GM19468 (cell line): ENCODE measurements at regions not wholly inside any gene's neighbourhood (a gene's known extent, or its start where the extent isn't known, plus 50 kb on each side); places are given as distances from the start of the nearest gene placed in this dataset.
"Not testable (repeated sequence)": the region's sequence is repeated elsewhere in the genome, so short reads cannot be mapped to it uniquely, and the experiment has no call there.

Experiments
- ATAC-seq: cut with Tn5 transposase; IDR thresholded peaks from one replicate; pipeline ENCODE4 v1.9.1; 2021; ENCODE audit warnings: mild to moderate bottlenecking, moderate library complexity, moderate number of reproducible peaks; ENCODE audit not compliant: unreplicated experiment; ENCODE audit errors: extremely low read depth

- no peak for ATAC-seq
Measured at GRCh38 chr4:100042711-100043110, 92.6 kb upstream of the H2AZ1 start.

DNA sequence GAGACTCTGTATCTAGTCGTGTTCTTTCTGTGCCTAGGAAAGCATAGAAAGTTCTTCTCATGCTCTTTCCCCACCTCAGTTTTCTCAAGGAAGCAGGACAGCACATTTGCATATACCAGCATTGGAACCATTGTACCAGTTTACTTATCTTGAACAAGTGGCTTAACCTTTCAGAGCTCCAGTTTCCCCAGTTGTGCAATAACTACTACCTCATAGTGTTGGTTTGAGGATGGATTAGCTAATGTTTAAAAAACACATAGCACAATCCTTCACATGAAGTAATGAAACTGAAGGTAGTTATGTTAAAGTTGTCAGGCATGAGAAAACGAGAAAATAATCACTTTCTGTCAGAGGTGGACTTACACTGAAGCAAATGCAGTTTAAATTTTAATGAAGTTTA lies 92.2 kb upstream of the H2AZ1 start:
- no peak for ATAC-seq

DNA sequence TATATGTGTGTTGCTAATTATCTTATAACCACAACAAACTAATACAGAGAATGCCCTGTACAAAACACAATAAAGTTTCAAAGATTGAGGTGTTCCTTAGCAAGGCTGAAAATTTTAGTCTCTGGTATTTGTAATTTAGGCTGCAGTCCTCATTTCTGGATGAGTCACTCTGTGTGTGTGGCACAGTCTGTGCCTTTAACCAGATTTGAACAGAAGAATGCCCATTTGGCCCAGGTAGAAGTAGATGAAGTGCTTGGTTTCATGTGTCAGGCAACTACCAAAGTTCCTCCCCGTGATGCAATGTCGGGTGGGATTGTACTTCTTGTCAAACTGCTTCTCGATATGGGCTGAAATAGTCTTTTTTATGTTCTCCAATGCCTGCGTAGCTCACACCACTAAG lies 91.6 kb upstream of the H2AZ1 start:
- ATAC-seq: no peak

DNA sequence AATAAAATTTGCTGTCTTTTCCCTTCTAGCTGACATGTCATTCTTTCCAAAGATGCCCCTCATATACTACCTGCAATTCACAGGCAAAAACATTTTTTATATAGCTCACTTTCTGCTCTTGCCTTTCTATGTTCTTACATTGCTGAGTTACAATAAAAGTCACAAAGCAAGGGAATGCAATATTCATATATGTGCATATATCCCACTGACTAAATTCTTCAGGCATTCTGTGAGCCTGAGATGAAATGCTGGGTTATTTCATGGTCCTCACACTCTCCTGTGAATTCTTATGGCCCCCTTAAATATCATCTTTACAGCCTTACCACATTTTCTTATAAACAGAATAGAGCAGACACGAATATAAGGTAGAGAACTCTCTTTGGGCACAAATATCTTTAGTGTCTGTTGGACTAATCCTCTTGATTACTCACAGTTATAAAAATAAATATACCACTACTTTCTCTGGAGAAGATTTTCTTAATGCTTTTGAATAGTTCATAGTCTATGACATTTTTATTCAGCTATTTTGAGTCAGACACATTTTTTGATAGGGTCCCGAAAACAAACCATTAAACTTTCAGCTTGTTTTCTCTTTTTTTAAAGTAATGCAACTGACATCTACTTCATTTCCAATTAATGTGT lies 84.1 kb upstream of the H2AZ1 start:
- ATAC-seq: no peak

DNA sequence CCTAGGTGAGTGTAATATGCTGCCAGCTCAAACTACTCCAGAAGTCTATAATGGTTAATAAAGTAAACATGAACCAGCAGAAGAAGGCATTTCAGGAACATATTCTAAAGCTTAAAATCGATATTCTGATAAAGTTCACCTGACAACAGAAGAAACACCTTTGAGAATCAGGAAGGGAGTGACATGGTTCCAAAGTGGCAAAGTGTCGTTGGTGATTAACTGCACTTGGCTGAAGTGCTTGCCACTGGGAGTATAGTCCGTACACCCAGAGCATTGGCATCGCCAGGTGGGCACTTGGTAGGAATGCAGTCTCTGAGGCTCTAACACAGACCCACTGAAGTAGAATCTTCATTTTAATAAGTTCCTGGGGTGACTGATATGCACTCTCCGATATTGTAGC lies 76.0 kb upstream of the H2AZ1 start:
- ATAC-seq: no peak

- no peak for ATAC-seq
Measured at GRCh38 chr4:100023800-100024199, 73.7 kb upstream of the H2AZ1 start.

- ATAC-seq: no peak
Measured at GRCh38 chr4:100022792-100023222, 72.7 kb upstream of the H2AZ1 start.

DNA sequence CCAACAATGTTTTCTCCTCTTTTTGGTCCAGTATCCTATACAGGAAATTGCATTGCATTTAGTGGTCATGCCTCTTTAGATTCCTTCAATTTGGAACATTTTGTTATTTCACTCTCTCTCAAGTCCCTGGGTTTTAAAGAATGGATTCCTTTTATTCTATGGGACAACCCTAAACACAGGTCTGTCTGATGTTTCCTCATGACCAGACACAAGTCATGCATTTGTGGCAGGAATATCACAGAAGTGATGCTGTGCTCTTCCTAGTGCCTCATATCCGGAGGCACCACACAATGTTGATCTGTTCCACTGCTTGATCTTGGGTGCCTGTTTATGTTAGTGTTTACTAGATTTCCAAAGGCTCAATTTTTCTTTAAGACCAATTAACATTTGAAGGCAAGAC lies 69.7 kb upstream of the H2AZ1 start:
- no peak for ATAC-seq

DNA sequence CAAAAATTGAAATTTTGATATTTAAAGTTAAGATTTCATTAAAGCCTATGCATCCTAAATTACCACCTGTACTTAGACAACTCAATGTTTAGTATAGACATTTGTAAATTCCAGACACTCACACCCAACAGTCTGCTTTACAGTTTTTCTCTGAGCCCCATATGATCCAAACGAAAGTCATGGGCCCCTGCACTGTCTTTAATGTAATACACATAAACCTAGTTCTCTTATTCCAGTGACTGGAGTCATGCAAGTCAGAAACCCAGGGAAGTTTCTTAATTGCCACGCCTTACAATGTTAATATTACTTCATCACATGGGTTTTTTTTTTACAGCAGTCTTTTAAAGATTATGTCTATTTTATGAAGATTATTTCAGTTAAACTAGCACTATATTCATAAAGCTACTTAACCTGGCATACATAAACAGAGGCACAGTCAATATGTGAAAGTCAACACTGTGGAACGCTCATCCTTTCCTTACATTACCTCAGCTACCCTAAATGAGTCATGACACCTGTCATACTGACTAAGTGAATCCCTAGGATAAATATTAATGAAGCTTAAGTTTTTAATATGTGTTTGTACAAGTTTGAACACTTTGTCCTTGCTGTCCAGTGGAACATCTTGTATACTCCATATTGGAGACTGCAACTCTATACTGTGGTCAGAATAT lies 67.7 kb upstream of the H2AZ1 start:
- ATAC-seq: no peak

- ATAC-seq: no peak
Measured at GRCh38 chr4:100016191-100016590, 66.1 kb upstream of the H2AZ1 start.

DNA sequence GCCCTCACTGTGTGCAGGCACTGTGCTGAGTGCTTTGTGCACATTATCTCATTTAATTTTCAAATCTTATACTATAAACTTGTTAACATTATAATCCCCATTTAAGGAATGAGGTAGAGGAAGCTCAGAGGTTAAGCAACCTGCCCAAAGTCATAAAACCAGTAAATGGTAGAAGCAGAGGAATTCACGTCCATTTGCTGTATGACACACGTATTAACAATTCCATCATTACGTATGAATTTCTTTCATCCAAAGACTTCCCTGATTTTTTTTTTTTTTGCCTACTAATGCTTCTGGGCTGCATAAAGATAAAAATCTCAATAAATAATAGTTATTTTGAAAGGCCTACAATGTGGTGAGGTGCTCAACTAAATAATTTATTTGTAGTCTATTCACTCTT lies 64.5 kb upstream of the H2AZ1 start:
- no peak for ATAC-seq

GRCh38 chr4:100009490-100009889 lies 59.4 kb upstream of the H2AZ1 start:
- no peak for ATAC-seq

DNA sequence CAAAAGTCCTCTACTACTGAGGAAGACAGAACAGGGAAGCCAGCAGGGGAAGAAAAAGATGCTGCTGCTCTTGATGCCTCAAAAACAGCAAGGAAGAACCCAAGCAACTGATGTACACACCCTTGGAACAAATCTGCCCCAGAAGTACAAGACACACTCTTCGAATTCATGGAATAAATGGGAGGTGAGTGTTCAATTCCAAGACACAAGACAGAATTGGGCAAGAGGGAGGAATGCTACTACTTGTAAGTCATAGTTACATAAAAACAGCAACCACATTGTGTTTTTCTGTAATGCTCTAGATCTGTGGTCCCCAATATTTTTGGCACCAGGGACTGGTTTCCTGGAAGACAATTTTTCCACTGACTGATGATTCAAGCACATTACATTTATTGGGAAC lies 58.0 kb upstream of the H2AZ1 start:
- no peak for ATAC-seq

GRCh38 chr4:100006161-100006560 lies 56.1 kb upstream of the H2AZ1 start:
- ATAC-seq: not testable (repeated sequence)
